GM12878 (cell line): ENCODE measurements at regions not wholly inside any gene's neighbourhood (a gene's known extent, or its start where the extent isn't known, plus 50 kb on each side); places are given as distances from the start of the nearest gene placed in this dataset.

Source experiments
- ATAC-seq: fragments of 200-7000 bp; cut with Tn5 transposase; 3 replicates; pipeline ENCODE4 v1.9.1; 2020; ENCODE audit warnings: mild to moderate bottlenecking, moderate library complexity
- BruUV-seq: library from RNA; stranded (reverse); fragments of 400-500 nt; replicated peaks from 2 replicates; lab custom pipeline; 2021; lab: Mats Ljungman, UMichigan
- CTCF ChIA-PET: fragments of 300-600 bp; sonication (Branson Sonifier 250); formaldehyde crosslinking; extraction: SDS; loops from one replicate; lab custom pipeline; 2021; ENCODE audit warnings: inconsistent platforms; lab: Yijun Ruan, JAX
- POLR2A ChIA-PET: fragments of 350-600 bp; formaldehyde crosslinking; extraction: SDS; loops from one replicate; lab custom pipeline; 2021; ENCODE audit warnings: inconsistent platforms; lab: Charles Lee
- RAD21 ChIA-PET: fragments of 300-600 bp; sonication (Branson Sonifier 250); formaldehyde crosslinking; loops from one replicate; lab custom pipeline; 2023; ENCODE audit warnings: antibody characterized with exemption; ENCODE audit not compliant: unreplicated experiment; lab: Charles Lee
- SMC1A ChIA-PET: fragments of 300-600 bp; sonication (Branson Sonifier 250); formaldehyde crosslinking; loops from one replicate; lab custom pipeline; 2023; ENCODE audit not compliant: unreplicated experiment, uncharacterized antibody; lab: Charles Lee
- DNase-seq: peaks from one replicate; pipeline ENCODE4 v3.0.0-alpha.2; 2011; ENCODE audit warnings: low read depth, low spot score
- FAIRE-seq: peaks from 3 replicates; lab custom pipeline; 2011; peaks lifted over from hg19 to GRCh38; lab: Jason Lieb, UNC
- H2AFZ ChIP-seq: 2 replicates; pipeline ENCODE4 v1.6.0; 2011; ENCODE audit warnings: low read depth, low read length, control low read depth; ENCODE audit not compliant: control insufficient read depth
- H3K27ac ChIP-seq: 2 replicates; pipeline ENCODE4 v1.5.1; 2011; ENCODE audit warnings: control low read depth; ENCODE audit not compliant: control insufficient read depth, insufficient read depth
- H3K27me3 ChIP-seq, 2 experiments: replicated peaks in 1 of 2; 2 replicates each; pipeline versions ENCODE4 v1.6.0 to v1.6.1; 2011; ENCODE audit warnings: low read length in 1 of 2; ENCODE audit not compliant: control insufficient read depth in 2 of 2, insufficient read depth in 2 of 2
- H3K36me3 ChIP-seq, 2 experiments: 2 replicates each; pipeline ENCODE4 v1.5.1; 2011; ENCODE audit warnings: low read length in 1 of 2; ENCODE audit not compliant: control insufficient read depth in 2 of 2, insufficient read depth in 2 of 2
- H3K4me1 ChIP-seq: 2 replicates; pipeline ENCODE4 v1.6.1; 2011; ENCODE audit warnings: mild to moderate bottlenecking, low read length, moderate library complexity, mixed read lengths; ENCODE audit not compliant: control insufficient read depth, insufficient read depth
- H3K4me2 ChIP-seq: 2 replicates; pipeline ENCODE4 v1.6.0; 2011; ENCODE audit warnings: control low read depth; ENCODE audit not compliant: control insufficient read depth, insufficient read depth
- H3K4me3 ChIP-seq: fragments of 200-600 bp; sonication (generic); 2 replicates; pipeline ENCODE4 v1.5.1; 2016
- H3K79me2 ChIP-seq: 2 replicates; pipeline ENCODE4 v1.6.0; 2011; ENCODE audit warnings: low read length; ENCODE audit not compliant: control insufficient read depth, insufficient read depth
- H3K9ac ChIP-seq: 2 replicates; pipeline ENCODE4 v1.8.0; 2011; ENCODE audit warnings: low read length, control low read depth, mixed read lengths; ENCODE audit not compliant: control insufficient read depth, insufficient read depth
- H3K9me3 ChIP-seq: replicated peaks from 3 replicates; pipeline ENCODE4 v1.5.1; 2011; ENCODE audit warnings: mild to moderate bottlenecking, low read length; ENCODE audit not compliant: control insufficient read depth, insufficient read depth
- H4K20me1 ChIP-seq: 2 replicates; pipeline ENCODE4 v1.6.0; 2011; ENCODE audit not compliant: control insufficient read depth, insufficient read depth
- ATF2 ChIP-seq: IDR thresholded peaks from 2 replicates; pipeline ENCODE4 v1.6.1; 2012; ENCODE audit warnings: low read length, inconsistent platforms
- CBX3 ChIP-seq: fragments of 200-600 bp; sonication (generic); IDR thresholded peaks from 2 replicates; pipeline ENCODE4 v1.6.1; 2016; ENCODE audit warnings: low read depth, borderline replicate concordance
- CBX5 ChIP-seq: sonication (generic); IDR thresholded peaks from 2 replicates; pipeline ENCODE4 v1.6.1; 2016; ENCODE audit warnings: low read depth, moderate library complexity, mild to moderate bottlenecking, inconsistent platforms
- CEBPB ChIP-seq, 2 experiments: fragments of 150-350 bp in 1 of 2; IDR thresholded peaks; 2 replicates each; pipeline ENCODE4 v1.6.1; 2012 to 2014; ENCODE audit warnings: low read depth in 2 of 2, low read length in 2 of 2, borderline replicate concordance in 1 of 2, inconsistent platforms in 1 of 2
- EP300 ChIP-seq, 2 experiments: fragments of 150-350 bp in 1 of 2; IDR thresholded peaks; 2 replicates each; pipeline ENCODE4 v1.6.1; 2011 to 2012; ENCODE audit warnings: low read depth in 2 of 2, low read length in 2 of 2, borderline replicate concordance in 1 of 2, improper control_type of control experiment in 1 of 2, inconsistent platforms in 1 of 2; ENCODE audit not compliant: control insufficient read depth in 1 of 2
- MLLT1 ChIP-seq: fragments of 450-650 bp; IDR thresholded peaks from 2 replicates; pipeline ENCODE4 v1.6.1; 2016; ENCODE audit warnings: mild to moderate bottlenecking
- MTA2 ChIP-seq: fragments of 450-650 bp; IDR thresholded peaks from 2 replicates; pipeline ENCODE4 v1.6.1; 2016; ENCODE audit warnings: low read depth, mild to moderate bottlenecking, moderate library complexity
- NFYA ChIP-seq: IDR thresholded peaks from 2 replicates; pipeline ENCODE4 v1.6.1; 2011; ENCODE audit warnings: low read depth, mild to moderate bottlenecking, low read length, improper control_type of control experiment, borderline replicate concordance
- POLR2AphosphoS5 ChIP-seq: IDR thresholded peaks from 2 replicates; pipeline ENCODE4 v1.6.1; 2011; ENCODE audit warnings: mild to moderate bottlenecking, low read length, inconsistent platforms
- PRDM15 ChIP-seq: fragments of 450-650 bp; formaldehyde crosslinking; IDR thresholded peaks from 2 replicates; pipeline ENCODE4 v1.4.0; 2020; ENCODE audit warnings: mild to moderate bottlenecking, moderate library complexity
- RAD51 ChIP-seq: fragments of 450-650 bp; IDR thresholded peaks from 2 replicates; pipeline ENCODE4 v1.6.1; 2016; ENCODE audit warnings: moderate library complexity, mild to moderate bottlenecking, inconsistent platforms
- RB1 ChIP-seq: fragments of 450-650 bp; formaldehyde crosslinking; IDR thresholded peaks from 2 replicates; pipeline ENCODE4 v1.6.1; 2017; ENCODE audit warnings: mild to moderate bottlenecking, borderline replicate concordance
- SIN3A ChIP-seq: IDR thresholded peaks from 2 replicates; pipeline ENCODE4 v1.6.1; 2012; ENCODE audit warnings: low read depth, low read length, improper control_type of control experiment
- SMARCA5 ChIP-seq: fragments of 450-650 bp; IDR thresholded peaks from 2 replicates; pipeline ENCODE4 v1.6.1; 2017; ENCODE audit warnings: mild to moderate bottlenecking
- SMC3 ChIP-seq: IDR thresholded peaks from 2 replicates; pipeline ENCODE4 v1.6.1; 2011; ENCODE audit warnings: low read length, improper control_type of control experiment, borderline replicate concordance
- STAT1 ChIP-seq: fragments of 450-650 bp; conservative IDR thresholded peaks from 2 replicates; pipeline ENCODE4 v1.6.1; 2014; ENCODE audit warnings: antibody characterized with exemption, mild to moderate bottlenecking
- TCF7 ChIP-seq: IDR thresholded peaks from 2 replicates; pipeline ENCODE4 v1.6.1; 2014; ENCODE audit warnings: antibody characterized with exemption, borderline replicate concordance
- YY1 ChIP-seq: IDR thresholded peaks from 2 replicates; pipeline ENCODE4 v1.6.1; 2011; ENCODE audit warnings: low read depth, mild to moderate bottlenecking, low read length
- ZNF384 ChIP-seq: IDR thresholded peaks from 2 replicates; pipeline ENCODE4 v1.6.1; 2012; ENCODE audit warnings: low read depth, mild to moderate bottlenecking, low read length, improper control_type of control experiment, borderline replicate concordance
- ZSCAN29 ChIP-seq: fragments of 450-650 bp; IDR thresholded peaks from 2 replicates; pipeline ENCODE4 v1.6.1; 2017; ENCODE audit warnings: mild to moderate bottlenecking, moderate library complexity
- WGBS: methylation state at CpG from one replicate; pipeline ENCODE4 v1.1.6; 2016; ENCODE audit warnings: low lambda C conversion rate; ENCODE audit not compliant: insufficient replicate concordance, insufficient coverage; ENCODE audit errors: missing lambda C conversion rate; 5-methylcytosine and 5-hydroxymethylcytosine counted together
- in situ Hi-C: fragments of 300-500 bp; cut with MboI; formaldehyde crosslinking; loops from 9 replicates; pipeline ENCODE4 v1.14.3; 2018; ENCODE audit warnings: mixed read lengths
- intact Hi-C: fragments of 100-400 bp; cut with micrococcal nuclease; formaldehyde crosslinking; loops from one replicate; pipeline ENCODE4 v1.14.2; 2022; ENCODE audit not compliant: unreplicated experiment

GRCh38 chr1:37197411-37197810 is 163.1 kb upstream of the GRIK3 start:
- no peaks in the 10 kb centered on the region for H3K36me3 ChIP-seq
- no peak for ATAC-seq
- H3K27me3 ChIP-seq: no peaks in the 10 kb centered on the region; a peak in 2 of 4 replicates
- DNase-seq: no peak
- FAIRE-seq: no peak
- POLR2A ChIA-PET: no interaction called here
- BruUV-seq: no TSS peak
- no peaks in the 10 kb centered on the region for H4K20me1 ChIP-seq
- H3K4me2 ChIP-seq: no peak overlapping the region
- H3K79me2 ChIP-seq: no peaks in the 10 kb centered on the region
- H3K4me3 ChIP-seq: no peak overlapping the region
- no peak overlapping the region for H2AFZ ChIP-seq
- TF ChIP-seq EP300 (IDR thresholded peaks at IDR 0.05; ENCODE audit: borderline replicate concordance in 1 of 2, control insufficient read depth in 1 of 2, low read depth in 2 of 2, low read length in 2 of 2) (no peak), ZNF384 (no peak), SMC3 (no peak), NFYA (no peak), RB1 (no peak), PRDM15 (CRISPR knock-in tag) (no peak), CEBPB (IDR thresholded peaks at IDR 0.05; ENCODE audit: borderline replicate concordance in 1 of 2, low read depth in 2 of 2, low read length in 2 of 2) (no peak), SIN3A (no peak), YY1 (no peak), CBX3 (no peak), STAT1 (no peak), CBX5 (no peak), POLR2AphosphoS5 (no peak), TCF7 (no peak), MLLT1 (no peak), RAD51 (no peak), ATF2 (no peak), SMARCA5 (no peak), MTA2 (no peak), ZSCAN29 (no peak)
- in situ Hi-C loops (no loop called here), intact Hi-C loops (no loop called here)
- 0% methylated on average over 3 of the region's 3 CpGs for WGBS
- no peaks in the 10 kb centered on the region for H3K9me3 ChIP-seq
- RAD21 ChIA-PET: no interaction called here
- SMC1A ChIA-PET: no interaction called here
- H3K4me1 ChIP-seq: no peaks in the 10 kb centered on the region
- CTCF ChIA-PET: interaction anchor here (0.6 kb wide), 1 partner anchor 189 kb away, joined by 3 read pairs; no protein-coding TSS in a partner anchor
- no peak overlapping the region for H3K9ac ChIP-seq
- no peak overlapping the region for H3K27ac ChIP-seq
